WERI-Rb-1 (cell line): ENCODE measurements at regions not wholly inside any gene's neighbourhood (a gene's known extent, or its start where the extent isn't known, plus 50 kb on each side); places are given as distances from the start of the nearest gene placed in this dataset.
"Not testable (repeated sequence)": the region's sequence is repeated elsewhere in the genome, so short reads cannot be mapped to it uniquely, and the experiment has no call there.

Source experiments
- DNase-seq: peaks from one replicate; pipeline ENCODE4 v3.0.0-alpha.2; 2020
- H3K27ac ChIP-seq: fragments of 250-450 bp; sonication (Bioruptor Pico); 2 replicates; pipeline ENCODE4 v1.5.1; 2020; ENCODE audit warnings: mild to moderate bottlenecking, moderate library complexity
- H3K27me3 ChIP-seq: fragments of 250-450 bp; sonication (Bioruptor Pico); 2 replicates; pipeline ENCODE4 v1.5.1; 2021; ENCODE audit warnings: mild to moderate bottlenecking, low read depth, moderate library complexity; ENCODE audit not compliant: insufficient read depth, severe bottlenecking
- H3K36me3 ChIP-seq: fragments of 250-450 bp; sonication (Bioruptor Pico); 2 replicates; pipeline ENCODE4 v1.5.1; 2020; ENCODE audit warnings: mild to moderate bottlenecking, moderate library complexity
- H3K4me3 ChIP-seq: 2 replicates; pipeline ENCODE4 v1.5.1; 2011; ENCODE audit warnings: low read depth, mild to moderate bottlenecking, control low read depth, low read length
- H3K9me3 ChIP-seq: fragments of 250-450 bp; sonication (Bioruptor Pico); 2 replicates; pipeline ENCODE4 v1.5.1; 2021; ENCODE audit warnings: mild to moderate bottlenecking, moderate library complexity; ENCODE audit not compliant: severe bottlenecking
- TF ChIP-seq, protein P1 (sequence below): IDR thresholded peaks from 2 replicates; pipeline ENCODE4 v1.5.1; 2011; ENCODE audit warnings: low read depth, mild to moderate bottlenecking, control low read depth, inconsistent platforms, low read length

DNA sequence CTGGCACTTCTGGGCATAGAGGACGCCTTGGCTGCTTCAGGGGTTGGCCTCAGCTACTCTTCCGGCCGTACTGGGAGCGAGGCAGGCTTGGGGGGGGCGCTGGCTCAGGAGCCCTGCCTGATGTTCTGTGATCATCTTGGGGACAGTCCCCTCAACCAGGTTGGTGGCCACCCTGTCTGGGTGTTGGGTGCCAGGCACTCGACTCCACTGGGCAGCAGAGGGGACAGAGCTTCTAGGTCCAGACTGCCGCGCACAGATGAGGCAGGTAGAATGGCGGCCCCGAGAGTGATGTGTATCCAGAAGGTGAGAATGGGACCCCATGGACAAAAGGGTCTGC, 84.9 kb downstream of the ASB1 start:
- TF ChIP-seq, protein P1, sequence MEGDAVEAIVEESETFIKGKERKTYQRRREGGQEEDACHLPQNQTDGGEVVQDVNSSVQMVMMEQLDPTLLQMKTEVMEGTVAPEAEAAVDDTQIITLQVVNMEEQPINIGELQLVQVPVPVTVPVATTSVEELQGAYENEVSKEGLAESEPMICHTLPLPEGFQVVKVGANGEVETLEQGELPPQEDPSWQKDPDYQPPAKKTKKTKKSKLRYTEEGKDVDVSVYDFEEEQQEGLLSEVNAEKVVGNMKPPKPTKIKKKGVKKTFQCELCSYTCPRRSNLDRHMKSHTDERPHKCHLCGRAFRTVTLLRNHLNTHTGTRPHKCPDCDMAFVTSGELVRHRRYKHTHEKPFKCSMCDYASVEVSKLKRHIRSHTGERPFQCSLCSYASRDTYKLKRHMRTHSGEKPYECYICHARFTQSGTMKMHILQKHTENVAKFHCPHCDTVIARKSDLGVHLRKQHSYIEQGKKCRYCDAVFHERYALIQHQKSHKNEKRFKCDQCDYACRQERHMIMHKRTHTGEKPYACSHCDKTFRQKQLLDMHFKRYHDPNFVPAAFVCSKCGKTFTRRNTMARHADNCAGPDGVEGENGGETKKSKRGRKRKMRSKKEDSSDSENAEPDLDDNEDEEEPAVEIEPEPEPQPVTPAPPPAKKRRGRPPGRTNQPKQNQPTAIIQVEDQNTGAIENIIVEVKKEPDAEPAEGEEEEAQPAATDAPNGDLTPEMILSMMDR, result no peak
- H3K36me3 ChIP-seq, result no peaks in the 10 kb centered on the region
- DNase-seq, result no peak
- H3K27ac ChIP-seq, result no peak overlapping the region
- H3K9me3 ChIP-seq, result no peaks in the 10 kb centered on the region
- peaks cover 58% of the 10 kb centered on the region for H3K27me3 ChIP-seq
- no peak overlapping the region for H3K4me3 ChIP-seq

DNA sequence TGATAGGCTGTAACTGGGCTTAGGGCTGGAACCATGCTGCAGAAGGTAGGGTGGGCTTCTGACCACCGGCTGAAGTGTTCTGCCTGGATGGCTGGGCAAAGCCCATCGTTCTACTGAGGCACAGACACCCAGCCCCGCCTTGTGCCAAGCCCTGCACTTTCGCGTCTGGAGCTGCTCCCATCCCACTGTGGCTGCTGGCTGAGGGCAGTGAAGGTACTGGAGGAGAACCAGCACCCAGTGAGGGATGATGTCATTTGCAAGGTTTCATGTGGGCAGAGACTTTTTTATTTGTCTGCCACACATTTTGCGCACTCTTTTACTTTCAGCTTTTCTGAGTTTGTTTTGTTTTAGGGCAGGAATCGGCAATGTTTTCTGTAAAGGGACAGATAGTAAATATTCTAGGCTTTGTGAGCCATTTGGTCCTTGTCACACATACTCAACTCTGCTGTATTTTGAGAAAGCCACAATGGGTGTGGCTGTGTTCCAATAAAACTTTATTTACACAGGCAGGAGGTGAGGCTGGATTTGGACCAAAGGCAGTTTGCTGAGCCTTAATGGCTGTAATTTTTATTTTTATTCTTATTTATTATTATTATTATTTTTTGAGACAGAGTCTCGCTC, 85.6 kb downstream of the ASB1 start:
- Histone ChIP-seq H3K27me3 (peaks cover 52% of the 10 kb centered on the region), H3K36me3 (no peaks in the 10 kb centered on the region), H3K27ac (no peak overlapping the region), H3K9me3 (no peaks in the 10 kb centered on the region), H3K4me3 (no peak overlapping the region)
- TF ChIP-seq, protein P1, result no peak
- DNase-seq, result no peak

DNA sequence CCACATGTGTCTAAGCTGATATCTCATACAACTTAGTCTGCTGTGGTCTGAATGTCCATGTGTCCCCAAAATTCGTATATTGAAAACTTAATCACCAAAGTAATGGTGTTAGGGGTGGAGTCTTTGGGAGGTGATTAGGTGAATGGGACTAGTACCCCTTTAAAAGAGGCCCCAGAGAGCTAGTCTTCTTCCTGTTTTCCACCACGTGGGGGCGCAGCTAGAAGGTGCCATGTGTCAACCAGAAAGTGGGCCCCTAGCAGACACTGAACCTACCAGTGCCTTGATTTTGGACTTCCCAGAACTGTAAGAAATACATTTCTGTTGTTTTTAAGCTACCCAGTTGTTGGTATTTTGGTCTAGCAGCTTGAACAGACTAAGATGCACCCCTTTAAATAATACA, 86.6 kb downstream of the ASB1 start:
- no peaks in the 10 kb centered on the region for H3K9me3 ChIP-seq
- peak; percentile 50 for DNase-seq
- no peak overlapping the region for H3K4me3 ChIP-seq
- TF ChIP-seq, protein P1, result peak; percentile 62
- H3K36me3 ChIP-seq, result no peaks in the 10 kb centered on the region
- no peak overlapping the region for H3K27ac ChIP-seq
- H3K27me3 ChIP-seq, result peaks cover 46% of the 10 kb centered on the region

GRCh38 chr2:238514024-238514423, 87.3 kb downstream of the ASB1 start:
- H3K9me3 ChIP-seq, H3K4me3 ChIP-seq: not testable (repeated sequence)

GRCh38 chr2:238515377-238515776, 88.7 kb downstream of the ASB1 start:
- Histone ChIP-seq H3K4me3 (no peak overlapping the region), H3K27me3 (peaks cover 36% of the 10 kb centered on the region), H3K36me3 (no peaks in the 10 kb centered on the region), H3K27ac (no peak overlapping the region), H3K9me3 (peaks cover 3% of the 10 kb centered on the region)
- TF ChIP-seq, protein P1, result no peak
- DNase-seq, result no peak

More at GRCh38 chr2:238514024-238514423, 87.3 kb downstream of the ASB1 start:
- not testable (repeated sequence) for DNase-seq, H3K27ac ChIP-seq, H3K36me3 ChIP-seq
- H3K27me3 ChIP-seq, result peaks cover 44% of the 10 kb centered on the region

DNA sequence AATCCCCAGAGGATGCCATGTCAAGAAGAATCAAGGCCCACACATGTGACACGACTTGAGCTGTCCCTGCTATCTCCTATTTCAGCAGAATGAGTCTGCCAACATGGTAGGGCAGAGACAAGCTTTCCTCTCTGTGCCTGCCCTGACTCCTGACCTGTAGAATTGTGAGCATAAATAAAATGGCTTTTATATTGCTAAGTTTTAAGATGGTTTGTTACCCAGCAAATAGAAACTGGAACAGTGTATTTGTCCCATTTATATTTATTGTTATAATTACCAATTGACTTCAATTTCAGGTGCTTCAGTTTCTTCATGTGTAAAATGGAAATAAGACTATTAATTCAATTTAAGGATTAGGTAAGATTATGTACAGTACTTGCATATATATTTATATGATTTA, 90.5 kb downstream of the ASB1 start:
- no peak overlapping the region for H3K27ac ChIP-seq
- TF ChIP-seq, protein P1, result no peak

More for the DNA sequence above, 90.5 kb downstream of the ASB1 start:
- Histone ChIP-seq H3K4me3 (no peak overlapping the region), H3K9me3 (peaks cover 7% of the 10 kb centered on the region), H3K27me3 (peaks cover 26% of the 10 kb centered on the region), H3K36me3 (no peaks in the 10 kb centered on the region)
- no peak for DNase-seq
